GM12872 (cell line): ENCODE measurements at regions not wholly inside any gene's neighbourhood (a gene's known extent, or its start where the extent isn't known, plus 50 kb on each side); places are given as distances from the start of the nearest gene placed in this dataset.

ENCODE experiments used
- CTCF ChIP-seq: IDR thresholded peaks from 3 replicates; pipeline ENCODE4 v1.5.1; 2011; ENCODE audit warnings: low read depth, mild to moderate bottlenecking, low read length, moderate library complexity; ENCODE audit not compliant: insufficient read depth

DNA sequence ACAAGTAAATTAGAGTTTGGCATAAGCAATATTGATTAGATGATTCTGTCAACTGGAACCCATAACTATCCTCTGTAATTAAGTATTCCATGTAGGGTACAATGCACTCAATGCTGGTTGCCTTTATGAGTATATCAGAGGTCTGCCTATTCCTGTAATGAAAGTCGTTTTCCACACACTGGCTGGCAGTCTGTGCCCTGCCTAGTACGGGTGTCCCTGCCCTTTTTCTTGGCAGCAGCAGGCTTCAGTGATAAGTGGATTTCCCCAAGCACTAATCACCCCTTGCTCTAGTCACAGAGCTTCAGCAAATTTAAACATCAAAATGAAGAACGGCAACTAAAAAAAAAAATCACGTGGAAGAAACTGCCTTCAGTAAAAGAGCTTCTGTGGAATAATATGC lies 294.8 kb upstream of the STT3B start:
- no peak for TF ChIP-seq CTCF

DNA sequence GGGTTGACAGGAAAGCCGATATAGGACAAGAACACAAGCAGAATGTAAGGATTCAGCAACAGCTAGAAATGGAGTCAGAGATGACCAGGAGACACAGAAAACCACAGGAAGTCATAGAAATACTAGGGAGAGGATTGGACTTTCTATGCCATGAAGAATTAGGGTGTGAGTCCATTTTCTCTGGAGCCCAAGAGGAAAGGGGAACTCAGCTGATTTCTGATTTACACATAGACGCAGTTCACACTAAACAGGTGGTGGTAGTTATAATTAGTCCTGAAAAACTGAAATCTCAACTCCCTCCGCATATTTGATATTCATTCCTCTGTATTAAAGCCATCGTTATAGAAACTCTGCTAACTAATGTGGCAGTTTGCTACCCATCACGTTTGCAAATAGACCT lies 292.7 kb upstream of the STT3B start:
- TF ChIP-seq CTCF: no peak

DNA sequence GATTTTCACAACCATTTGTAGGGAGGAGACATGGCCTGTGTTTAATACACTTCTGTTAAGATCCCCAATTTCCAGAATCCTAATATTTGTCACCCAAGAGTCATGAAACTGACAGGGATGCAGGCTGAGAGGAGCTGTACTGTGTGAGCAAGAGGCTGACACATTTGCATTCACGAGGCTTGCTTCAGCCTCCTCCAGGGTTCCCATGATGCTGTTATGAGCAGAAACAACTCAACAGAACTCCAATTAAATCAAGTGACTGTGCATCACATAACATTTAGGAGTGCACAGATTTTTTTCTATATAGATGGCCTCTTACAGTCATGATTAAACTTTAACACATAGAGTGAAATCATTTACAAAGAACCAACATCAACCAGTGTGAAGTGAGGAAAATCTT lies 292.3 kb upstream of the STT3B start:
- TF ChIP-seq CTCF: no peak

- TF ChIP-seq CTCF: no peak
Observed at GRCh38 chr3:31240874-31241273, 291.9 kb upstream of the STT3B start.

GRCh38 chr3:31241533-31241932 lies 291.2 kb upstream of the STT3B start:
- TF ChIP-seq CTCF: no peak

DNA sequence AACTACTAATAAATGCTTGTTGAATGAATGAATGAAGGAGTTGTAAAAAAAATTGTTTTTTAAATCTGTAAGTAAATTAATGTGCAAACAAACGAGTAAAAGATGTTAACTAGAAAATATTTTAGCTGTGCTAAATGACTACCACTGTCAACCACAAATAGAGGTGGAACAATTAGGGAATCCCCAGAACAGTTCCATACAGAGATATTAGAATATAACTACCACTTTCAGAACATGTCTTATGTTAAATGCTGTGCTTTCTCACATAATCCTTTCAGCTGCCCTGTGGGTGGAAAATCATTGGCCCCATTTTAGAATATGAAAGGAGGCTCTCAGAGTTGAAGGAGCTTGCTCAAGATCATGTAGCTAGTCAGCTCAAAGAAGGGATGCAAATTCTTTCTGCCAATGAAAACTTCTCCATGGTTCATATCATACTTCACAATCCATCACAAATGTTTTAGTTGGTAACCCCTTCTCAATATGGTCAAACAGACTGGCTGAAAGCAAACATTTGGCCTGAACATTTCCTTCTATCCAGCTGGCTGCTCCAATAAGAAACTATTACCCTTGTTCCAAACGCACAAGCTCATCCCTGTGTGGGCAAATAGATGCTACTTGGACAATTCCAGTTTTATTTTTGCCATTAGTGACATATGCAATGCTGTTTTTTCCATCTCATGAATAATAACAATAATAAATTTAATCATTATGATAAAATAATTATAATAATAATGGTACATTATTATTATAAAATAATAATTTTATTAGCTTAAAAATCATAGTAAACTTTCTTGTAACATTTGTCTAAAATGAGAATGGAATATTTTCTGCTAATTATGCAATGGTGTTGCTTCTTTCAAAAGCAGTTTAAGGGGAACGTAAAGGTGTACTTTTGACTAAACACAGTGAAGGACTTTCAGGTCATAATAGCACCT lies 290.4 kb upstream of the STT3B start:
- TF ChIP-seq CTCF: no peak

DNA sequence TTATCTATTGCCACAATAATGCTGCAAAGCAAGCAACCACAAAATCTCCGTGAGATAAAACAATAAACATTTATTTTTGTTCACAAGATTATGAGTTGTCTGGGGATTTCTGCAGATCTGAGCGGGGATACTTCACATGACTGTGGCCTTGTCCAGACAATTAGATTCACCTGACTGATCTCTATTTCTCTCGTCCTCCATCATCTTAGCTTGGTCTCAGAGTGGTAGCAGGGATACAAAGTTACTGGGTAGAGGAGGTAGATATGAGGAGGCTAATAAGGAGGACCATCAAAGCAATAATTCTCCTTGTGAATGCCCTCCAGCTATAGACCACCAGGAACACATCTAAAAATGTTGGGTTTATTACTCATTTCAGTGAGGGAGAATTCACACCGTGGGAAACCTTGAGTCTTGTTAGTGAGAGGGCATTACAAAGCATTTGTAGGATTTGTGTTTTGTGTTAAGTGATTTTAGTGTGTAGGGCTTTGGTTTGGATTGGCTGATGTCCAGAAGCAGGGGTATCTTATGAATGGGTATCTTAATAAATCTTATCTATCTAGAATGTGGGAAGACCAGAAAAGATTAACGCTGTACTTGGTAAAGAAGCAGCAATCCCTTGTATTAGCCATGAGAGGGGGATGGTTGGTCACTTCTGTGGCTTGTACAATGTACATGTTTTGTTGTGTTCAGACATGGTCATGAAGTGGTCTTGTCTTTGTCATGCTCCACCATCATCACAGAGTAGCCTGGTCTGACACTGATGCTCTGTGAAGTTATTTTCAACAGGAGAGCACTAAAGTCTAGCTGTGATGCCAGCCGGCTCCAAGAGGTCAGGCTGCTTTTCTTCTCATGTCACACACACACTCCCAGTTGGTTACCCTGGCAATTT lies 287.6 kb upstream of the STT3B start:
- no peak for TF ChIP-seq CTCF
